Stimulated activated CD8-positive, alpha-beta memory T cell treated with anti-CD3 and anti-CD28 coated beads, Interleukin-2, amount 100 ng/mL, for 48 hours (primary cell): ENCODE measurements at regions not wholly inside any gene's neighbourhood (a gene's known extent, or its start where the extent isn't known, plus 50 kb on each side); places are given as distances from the start of the nearest gene placed in this dataset.
A peak's percentile ranks its signal among the peaks of the same experiment; 100 is the strongest.

Source experiments
- DNase-seq, 2 donors: peaks; one replicate each; pipeline ENCODE4 v3.0.0-alpha.2; 2020; ENCODE audit warnings: low read depth in 2 of 2

DNA sequence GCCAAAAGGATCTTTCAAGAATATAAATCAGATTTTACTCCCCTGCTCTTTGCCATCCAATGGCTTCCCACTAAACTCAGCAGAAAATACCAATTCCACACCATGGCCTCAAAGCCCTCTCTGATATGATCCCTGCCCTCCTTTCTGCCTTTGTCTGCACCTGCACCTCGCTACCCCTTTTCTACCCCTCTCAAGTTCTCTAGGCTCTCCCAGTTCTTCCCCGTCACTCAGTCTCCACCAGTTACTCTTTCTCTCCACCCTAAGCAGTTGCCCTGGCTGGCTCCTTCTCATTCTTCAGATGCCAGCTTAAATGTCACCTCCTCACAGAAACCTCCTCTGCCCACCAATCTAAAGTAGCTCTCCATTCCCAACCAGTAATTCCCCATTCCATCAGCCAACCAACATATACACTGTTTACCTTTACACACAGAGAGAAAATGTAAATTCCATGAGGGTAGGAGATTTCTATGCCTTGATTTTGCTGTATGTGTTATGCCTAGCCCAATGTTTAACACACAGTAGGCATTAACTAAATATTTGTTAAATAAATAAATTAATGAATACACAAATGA is 93.6 kb upstream of the LPP start:
- DNase-seq = no peak

DNA sequence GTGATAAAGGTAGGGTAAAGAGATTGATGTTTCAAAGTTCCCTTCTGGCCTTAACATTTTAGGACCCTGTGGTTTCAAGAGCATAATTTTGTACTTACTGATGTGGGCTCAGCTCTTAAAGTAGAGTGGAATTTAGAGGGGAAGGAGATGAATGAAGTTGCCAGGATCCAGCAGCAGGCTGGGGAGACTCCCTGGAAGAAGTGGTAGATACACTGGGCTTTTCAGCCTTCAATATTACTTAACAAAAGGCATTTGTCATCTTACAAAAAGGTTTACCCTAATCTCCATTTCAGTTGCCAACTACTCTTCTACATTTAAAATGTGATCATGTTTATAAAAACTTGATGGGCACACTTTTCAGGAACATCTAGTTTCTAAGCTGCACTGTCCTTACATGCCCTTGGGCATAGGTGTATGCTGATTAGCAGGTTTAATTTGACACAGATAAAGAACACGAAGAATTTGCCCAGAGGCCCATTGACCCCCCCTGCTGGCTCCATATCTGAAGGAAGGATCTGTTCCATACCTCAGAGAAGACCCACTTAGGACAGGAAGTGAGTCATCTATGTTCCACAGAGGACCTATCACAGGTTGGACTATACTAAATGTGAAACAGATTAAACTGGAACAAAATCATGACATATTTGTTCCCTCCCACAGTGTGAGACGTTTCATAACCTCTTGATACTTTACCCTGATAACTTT is 93.0 kb upstream of the LPP start:
- peak; percentile 13 to 45 for DNase-seq

DNA sequence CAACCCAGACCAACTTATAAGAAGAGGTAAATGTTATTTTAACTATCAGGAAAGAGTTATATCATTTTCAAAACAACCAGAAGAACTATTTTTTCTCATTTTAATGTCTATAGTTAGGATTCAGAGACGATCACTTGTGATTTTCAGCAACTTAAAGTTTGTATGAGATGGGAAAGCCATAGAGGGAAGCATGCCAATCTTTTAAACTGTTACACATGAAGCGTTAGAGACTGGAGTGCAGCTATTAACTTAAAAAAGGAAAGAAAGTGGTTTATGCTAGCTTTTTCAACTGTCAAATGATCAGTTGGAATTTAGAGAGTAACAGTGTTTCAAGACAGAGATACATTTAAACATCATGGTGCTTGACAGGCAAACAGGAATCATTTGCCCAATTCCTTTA is 91.7 kb upstream of the LPP start:
- DNase-seq = no peak

DNA sequence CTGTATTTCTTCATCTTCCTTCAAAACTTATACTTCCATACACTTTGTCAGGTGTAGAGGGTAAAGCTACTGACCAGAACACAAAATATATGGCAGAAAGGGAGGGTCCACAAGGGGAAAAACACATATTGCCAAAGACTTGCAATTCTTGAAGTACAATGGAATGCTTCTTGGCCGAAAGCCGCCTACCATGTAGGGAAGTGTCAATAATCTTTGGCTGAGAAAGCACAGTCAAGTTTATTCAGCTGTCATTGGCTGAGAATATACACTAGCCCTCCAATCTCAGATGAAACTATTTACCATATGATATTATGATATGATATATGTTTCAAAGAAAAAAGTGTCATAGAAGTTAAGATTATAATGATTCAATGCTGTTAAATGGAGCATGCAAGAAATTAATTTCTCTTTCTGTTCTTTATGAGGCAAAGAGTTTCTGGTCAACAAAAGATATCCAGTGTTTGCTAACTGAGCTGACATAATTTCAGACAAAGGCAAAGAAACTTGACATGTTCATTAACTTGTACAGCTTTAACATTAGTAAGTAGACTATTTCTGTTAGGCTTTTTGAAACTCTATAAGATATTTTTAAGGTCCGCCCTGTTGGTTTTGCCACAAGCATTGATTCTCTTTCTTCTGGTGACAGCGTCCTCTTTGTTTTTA is 89.0 kb upstream of the LPP start:
- no peak for DNase-seq

DNA sequence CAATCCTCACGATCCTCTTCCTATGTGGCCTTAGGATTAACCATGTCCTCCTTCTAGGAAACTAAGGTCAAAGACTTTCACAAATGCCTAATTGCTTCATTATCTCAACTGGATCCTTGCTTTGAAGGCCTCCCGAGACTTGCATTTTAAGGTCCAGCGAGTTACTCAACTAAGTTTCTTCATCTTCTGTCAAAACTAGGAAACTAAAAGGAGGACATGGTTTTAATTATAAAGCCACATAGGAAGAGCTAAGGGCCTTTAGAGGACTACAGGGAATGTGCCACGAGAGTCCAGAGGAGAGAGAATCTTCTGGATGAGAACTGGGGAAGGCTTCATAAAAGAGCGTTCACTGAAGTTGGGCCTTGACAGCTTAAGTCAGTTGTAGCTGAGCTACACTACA is 87.8 kb upstream of the LPP start:
- DNase-seq = no peak

DNA sequence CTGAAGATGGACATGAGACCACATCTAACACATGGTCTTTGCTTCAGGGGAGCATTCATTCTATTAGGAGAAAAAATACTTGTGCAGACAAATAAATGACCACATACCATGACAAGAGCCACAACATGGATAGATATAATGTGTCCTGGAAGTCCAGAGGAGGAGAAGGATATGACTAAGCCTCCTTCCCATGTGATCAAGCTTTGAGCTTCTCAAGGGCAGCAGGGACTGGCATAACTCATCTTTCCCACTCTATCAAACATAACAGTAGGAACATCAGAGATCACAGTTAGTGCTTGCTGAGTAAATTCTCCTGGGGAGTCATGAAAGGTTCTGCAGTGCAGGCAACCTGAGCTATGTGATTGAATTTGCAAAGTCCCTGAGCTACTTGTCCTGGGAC is 86.0 kb upstream of the LPP start:
- DNase-seq = no peak

DNA sequence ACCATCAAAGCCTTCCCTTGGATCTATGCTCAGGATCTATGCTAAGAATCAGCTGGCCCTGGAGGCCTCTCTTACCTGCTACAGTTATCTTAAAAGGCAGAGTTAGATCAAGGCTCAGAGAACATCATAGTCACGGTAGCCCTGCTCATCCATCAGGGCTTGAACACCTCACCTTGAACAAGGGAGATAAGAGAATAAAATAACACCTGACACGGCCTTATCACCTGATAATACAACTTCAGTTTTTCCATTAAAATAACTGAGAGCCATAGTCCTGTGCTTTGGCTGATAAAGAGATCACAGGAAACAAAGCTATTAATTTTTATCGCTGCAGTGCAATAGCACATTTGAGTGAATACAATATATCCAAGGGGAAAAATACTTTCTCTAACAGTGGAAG is 85.6 kb upstream of the LPP start:
- DNase-seq = no peak

DNA sequence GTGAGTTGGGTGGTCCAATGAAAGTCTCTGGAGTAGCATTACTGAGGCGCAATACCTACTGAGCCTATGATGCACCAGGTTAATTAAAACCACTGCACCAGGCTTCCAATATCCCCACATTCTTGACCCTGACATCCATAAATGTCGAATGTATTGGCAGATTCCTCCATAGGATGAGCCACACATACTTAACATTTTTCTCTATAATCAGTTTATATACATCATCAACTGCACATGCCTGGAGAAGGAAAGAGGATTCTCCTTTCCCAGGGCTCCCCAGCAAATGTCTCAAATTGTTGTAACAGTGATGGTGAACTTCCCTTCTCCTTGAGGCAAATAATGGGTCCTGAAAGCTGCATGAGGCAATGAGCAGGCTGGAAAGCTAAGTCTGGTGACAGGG is 82.3 kb upstream of the LPP start:
- DNase-seq = no peak

DNA sequence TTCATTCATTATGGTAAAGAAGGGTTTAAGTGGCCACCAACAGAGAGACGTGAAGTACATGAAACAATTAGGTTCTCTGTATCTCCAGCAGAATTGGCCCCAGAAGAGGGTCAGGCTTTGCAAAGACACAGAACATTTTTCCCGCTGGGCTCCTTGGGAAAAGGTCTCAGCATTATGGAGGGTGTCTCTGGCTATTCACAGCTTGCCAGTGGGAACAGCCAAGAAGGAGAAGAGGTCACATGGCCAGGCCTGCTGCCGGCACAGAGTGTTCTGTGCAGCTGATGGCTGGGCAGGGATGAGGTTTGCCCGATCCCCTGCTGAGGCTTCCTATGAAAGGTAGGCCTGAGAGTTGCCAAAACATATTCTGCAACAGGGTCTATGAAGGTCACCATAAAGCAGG is 77.8 kb upstream of the LPP start:
- no peak for DNase-seq

DNA sequence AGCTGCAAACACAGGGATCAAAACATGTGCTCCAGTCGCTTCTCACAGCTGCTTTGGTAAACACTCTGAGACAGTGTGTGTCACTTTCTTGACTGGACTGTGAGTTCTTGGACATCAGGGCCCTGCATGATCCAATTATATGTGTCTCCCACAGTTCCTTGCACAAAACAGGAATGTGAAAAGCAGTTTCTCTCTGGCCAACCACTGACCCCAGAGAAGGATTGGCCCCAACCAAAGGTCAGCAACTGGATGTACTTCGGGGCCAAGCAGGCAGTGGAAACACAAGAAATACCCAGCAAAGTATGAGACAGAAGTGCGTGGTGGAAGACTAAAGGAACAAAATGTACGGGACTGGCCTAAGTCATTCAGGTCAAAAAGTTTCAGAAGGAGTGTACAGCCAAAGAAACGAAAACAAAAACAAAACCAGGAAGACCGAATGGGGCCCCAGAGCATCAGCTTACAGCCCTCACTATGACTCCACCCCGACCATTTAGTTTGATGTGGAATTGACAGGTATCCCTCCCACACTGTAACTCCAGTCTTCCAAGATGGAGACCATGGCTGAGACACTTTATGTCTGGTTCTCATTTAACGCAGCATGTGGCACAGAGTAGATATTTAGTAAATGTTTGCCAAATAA is 76.7 kb upstream of the LPP start:
- DNase-seq = no peak

DNA sequence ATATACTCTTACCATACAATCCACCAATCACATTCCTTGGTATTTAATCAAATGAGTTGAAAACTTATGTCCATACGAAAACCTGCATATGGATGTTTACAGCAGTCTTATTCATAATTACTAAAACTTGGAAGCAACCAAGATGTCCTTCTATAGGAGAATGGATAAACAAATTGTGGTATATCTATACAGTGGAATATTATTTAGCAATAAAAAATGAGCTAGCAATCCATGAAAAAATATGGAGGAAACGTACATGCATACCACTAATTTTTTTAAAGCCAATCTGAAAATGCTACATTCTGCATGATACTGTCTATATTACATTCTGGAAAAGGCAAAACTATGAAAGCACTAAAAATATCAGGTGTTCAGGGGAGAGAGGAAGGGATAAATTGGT is 73.9 kb upstream of the LPP start:
- no peak for DNase-seq

DNA sequence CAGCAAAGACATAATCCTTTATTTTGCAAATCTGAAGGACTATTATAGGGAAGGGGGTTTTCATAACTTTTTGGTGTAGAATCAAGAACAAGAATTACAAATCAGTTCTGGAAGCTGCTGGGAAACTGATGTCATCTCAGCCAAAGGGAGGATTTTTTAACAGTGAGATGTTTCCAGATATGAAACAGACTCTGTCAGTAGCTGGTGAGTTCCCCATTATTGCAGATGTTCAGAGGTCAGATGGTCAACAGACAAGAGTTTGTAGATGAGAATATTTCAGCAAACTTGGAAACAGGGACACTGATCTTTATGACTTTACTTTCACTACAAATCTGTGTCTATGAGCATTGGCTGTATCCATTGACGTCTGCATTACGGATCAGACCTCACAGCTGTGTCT is 71.9 kb upstream of the LPP start:
- no peak for DNase-seq

DNA sequence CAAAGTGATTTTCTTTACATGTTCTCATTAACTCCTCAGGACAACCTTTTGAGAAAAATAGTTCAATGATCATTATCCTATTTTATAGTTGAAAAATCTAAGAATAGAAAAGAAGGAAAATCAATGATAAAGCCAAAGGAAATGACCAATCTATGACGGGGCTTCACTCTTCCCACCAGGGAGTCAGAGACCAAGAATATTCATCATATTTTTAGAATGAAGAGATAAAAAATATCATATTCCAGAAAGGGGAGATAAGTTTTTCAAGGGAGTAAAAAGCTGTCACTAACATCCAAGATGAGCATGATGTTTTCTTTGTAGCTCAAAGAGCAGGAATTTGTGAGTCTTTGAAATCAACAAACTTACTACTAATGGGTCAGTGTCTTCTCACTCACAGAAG is 71.5 kb upstream of the LPP start:
- no peak for DNase-seq

DNA sequence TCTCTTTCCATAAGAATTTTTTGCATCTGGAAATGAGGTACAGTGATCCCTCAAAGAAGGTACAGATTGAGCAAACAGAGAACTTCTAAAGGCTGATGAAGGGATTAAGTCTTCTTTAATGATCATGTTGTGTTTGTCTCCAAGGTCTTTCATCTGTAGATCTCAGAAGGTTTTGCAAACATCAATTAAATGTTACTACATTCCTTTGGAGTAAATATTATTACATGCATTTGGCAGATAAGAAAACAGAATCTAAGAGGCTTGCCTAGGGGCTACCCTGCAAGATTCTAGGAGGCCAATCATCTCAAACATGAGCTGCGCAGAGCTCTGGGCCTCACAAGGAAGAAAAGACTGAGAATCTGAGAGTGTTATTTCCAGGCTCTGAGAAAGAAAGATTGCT is 70.9 kb upstream of the LPP start:
- no peak for DNase-seq

DNA sequence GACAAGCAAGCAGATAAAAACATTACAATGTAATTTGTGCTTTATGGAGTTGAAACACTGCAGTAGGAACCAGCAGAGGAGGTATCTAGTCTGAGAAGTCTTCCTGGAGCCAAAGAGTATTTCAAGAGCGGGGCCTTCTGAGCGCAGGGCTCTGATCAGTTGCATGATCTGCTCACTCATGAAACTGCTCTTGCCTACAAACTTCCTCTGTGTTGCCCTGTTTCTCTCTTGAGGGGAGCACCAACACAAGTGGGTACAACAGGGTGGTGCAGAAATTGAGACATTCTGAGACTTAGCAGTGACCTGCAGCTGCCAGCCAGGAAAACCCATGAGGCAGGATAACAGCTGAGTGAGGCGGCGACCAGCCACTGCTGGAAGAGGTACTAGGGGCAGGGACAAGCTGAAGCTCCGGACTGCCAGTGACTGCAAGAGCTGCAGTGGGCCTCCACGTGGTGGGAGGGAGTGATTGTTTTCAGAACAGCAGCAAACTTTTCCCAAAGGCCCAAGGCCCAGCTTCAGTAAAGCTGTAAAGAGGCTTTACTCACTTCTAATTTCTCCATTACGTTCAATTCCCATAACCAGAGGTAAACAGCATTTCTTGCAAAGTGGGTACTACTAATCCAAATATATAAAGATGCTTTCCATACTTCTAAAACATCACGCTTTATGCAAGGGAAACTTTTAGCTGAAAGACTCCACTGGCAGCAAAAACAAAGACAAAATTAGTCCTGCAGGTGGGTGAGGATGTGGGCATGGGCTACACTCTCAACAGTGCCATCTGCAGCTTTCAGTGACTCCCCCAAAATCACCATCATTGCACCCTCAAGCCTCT is 69.0 kb upstream of the LPP start:
- no peak for DNase-seq

DNA sequence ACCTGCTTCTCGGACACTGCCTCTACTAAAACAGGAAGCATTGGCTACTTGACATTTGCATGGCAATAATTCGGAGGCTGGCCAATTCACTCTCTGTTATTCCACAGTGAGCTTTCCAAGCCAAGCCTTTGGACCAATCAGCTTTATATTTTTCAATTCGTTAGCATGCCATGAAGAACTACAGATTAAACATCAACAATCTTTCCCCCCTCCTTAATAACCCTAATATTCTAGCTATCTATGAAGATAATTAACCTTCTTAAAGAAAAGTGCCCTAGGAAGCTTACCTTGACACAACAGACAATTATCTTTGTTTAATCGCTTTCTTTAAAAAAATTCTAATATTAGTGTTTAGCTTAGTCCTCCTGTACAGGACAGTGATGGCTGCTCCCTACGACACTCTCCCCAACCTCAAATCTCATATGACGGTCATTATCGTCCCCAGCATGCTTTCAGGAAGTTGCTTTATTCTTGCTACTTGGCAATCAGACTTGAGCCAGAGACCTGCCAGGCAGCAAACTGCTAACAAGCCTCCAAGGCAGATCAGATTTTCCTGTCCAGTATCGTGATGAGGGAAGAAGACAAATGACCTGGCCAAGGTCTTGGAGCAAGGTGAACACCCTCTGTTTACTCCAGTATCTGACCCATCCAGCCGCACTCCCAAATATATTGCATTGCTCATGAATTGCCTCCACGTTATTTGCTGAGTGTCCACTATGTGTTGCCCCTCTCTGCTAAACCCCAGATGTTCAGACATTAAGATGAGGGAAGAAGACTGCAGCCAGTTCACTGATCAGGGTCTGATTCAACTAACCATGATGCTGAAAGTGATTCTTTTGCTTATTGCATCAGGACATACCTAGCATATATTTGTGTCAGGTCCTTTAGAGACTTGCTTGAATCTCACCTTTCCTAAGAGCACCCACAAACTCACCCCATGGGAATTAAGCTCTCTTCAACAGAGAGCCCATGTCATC is 68.1 kb upstream of the LPP start:
- DNase-seq = no peak

DNA sequence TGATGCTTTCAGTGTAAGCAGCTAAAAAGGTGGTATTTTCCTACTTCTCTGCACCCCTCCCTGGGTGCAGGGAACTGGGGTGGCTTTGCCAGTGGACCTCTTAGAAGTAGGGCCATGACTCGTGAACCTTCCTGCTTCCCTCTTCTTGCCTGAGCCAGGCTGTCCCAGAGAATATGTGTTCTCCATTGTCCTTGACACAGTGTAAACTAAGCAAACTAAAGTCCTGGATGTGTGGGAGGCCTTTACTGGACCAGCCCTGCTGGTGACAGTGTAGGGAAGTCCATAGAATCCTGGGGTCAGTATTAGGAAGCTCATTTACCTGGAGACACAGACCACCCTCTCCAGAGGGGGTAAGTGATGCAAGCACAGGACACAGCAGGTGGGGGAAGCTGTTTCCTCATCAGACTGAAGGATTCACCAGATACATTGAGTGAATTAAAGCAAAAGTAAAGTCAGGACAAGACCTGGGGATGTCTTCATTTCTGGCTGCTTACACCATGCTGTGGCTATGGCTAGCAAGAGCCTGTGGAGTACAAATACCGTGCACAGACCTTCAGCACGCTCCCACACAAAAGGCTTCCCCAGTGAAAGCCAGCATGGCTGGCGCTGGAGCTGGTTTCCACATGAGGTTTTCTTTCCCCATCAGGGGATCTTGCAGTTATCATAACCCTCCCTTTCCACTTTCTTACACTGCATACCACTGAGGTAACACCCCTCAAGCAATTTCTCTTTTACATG is 64.8 kb upstream of the LPP start:
- no peak for DNase-seq

DNA sequence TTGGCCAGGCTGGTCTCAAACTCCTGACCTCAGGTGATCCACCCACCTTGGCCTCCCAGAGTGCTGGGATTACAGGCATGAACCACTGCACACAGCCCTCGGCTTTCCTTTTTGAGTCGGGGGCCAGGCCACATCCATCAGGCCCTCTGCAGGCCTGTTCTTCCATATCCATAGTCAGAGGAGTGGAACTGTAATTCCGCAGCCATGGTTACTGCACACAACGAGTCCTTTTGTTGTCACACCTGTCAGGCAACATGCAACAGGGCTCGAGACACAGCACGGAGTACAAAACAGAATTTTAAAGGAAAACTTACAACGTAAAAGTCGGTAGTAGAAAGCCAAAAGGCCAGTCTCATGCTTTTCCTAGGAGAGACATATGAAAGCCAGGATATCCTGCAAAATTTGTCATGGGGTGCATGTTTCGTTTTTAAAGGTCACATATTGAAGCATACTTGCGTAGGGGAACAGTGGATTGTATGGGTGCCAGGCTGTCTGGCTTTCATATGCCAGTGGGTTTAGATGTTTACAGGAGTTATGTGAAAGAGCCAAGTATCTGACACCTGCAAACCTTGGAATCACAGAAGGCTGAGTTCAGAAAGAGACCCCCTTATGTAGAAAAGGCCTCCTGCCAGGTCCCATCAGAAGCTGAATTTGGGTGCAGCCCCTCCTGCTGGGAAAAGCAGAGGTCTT is 63.2 kb upstream of the LPP start:
- no peak for DNase-seq

DNA sequence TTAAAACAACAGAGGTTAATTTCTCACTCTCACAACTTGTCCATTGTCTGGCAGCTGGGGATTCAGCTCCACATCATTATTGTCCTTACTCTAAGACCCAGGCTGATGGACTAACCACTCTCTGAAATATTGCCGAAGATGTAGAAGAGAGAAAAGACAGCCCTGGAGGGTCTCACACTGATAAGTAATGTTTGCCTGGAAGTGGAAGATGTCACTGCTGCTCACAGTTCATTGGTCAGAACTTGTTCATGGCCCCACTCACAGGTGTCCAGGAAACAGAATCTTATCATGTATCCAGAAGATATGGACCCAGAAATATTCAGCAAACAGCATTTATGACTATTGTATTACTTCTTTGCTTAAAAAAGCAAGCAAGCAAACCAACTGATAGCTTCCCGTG is 62.2 kb upstream of the LPP start:
- no peak for DNase-seq

DNA sequence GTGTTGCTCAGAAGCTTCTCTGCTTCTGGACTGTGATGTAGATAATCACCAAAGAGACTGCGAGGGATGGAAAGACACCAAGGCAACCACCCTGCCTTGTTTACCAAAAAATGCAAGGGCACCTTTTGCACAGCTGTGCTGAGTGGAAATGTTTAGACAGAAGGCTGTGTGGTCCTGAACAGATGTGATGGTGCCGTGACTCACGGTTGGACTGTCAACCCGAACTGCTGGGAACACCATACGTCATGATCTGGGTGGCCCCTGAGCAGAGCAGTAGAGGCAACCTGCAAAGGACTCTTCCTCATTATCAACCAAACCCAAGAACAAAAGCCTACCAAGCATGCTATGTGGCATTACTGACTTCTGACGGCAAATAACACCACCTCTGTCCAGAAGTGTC is 61.3 kb upstream of the LPP start:
- peak in 1 of 2 donors; percentile 38 for DNase-seq
